ENCODE measurements at regions not wholly inside any gene's neighbourhood (a gene's known extent, or its start where the extent isn't known, plus 50 kb on each side); places are given as distances from the start of the nearest gene placed in this dataset.

DNA sequence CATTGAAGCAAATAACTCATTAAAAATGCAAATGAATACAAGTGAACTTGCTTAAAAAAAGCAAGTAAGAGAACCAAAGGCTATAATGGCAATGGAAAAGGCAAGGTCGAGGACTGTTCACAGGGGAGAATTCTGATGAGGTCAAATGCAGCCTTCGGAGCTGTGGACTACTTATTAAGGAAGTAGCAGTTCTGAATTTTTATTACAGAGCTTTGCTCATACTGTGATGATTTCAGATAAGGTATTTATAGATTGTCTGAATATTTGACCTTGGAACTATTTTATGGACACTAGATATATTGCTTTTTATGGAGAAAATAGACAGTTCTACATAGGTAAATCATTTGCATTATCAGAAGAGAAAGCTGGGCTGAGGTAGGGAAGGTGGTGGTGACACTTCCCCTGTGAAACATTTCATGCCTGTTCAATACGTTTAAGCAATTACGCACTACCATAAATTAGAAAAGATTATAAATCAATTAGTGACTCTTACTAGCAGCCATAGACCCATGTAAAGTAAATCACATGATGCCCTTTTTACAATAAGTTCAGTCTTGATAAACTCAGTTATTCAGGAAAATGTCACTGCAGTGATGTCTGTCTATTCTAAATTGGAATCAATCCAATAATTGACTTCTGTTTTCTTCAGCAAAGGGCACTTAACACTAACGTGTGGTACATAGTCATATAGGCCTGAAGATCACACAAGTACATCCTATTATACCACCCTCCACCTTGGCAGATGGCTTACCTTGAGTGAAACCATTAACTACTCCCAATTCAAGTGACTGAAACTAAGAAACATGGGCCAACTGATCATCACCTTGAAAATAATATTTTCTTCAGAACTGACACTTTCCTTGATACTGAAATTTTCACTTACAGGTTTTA, 260.0 kb downstream of the KLF12 start:
- no peak for DNase-seq (ENCODE audit: unreplicated experiment)
- intact Hi-C loops (cut with micrococcal nuclease) = no loop called here
- no TSS peak for BruUV-seq (replicated peaks)
- Mint-ChIP-seq H3K4me3 (ENCODE audit: unreplicated experiment) (no peak overlapping the region), H3K36me3 (ENCODE audit: insufficient read depth, unreplicated experiment) (no peaks in the 10 kb centered on the region), H3K27ac (ENCODE audit: low read depth, unreplicated experiment) (no peak overlapping the region), H3K4me1 (ENCODE audit: insufficient read depth, unreplicated experiment) (peaks cover 6% of the 10 kb centered on the region), H3K9me3 (ENCODE audit: unreplicated experiment) (no peaks in the 10 kb centered on the region), H3K27me3 (ENCODE audit: insufficient read depth, unreplicated experiment) (no peaks in the 10 kb centered on the region)
- ChIA-PET CTCF (no interaction called here), POLR2A (no interaction called here)
- TF ChIP-seq, protein P1, sequence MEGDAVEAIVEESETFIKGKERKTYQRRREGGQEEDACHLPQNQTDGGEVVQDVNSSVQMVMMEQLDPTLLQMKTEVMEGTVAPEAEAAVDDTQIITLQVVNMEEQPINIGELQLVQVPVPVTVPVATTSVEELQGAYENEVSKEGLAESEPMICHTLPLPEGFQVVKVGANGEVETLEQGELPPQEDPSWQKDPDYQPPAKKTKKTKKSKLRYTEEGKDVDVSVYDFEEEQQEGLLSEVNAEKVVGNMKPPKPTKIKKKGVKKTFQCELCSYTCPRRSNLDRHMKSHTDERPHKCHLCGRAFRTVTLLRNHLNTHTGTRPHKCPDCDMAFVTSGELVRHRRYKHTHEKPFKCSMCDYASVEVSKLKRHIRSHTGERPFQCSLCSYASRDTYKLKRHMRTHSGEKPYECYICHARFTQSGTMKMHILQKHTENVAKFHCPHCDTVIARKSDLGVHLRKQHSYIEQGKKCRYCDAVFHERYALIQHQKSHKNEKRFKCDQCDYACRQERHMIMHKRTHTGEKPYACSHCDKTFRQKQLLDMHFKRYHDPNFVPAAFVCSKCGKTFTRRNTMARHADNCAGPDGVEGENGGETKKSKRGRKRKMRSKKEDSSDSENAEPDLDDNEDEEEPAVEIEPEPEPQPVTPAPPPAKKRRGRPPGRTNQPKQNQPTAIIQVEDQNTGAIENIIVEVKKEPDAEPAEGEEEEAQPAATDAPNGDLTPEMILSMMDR (IDR thresholded peaks at IDR 0.05; ENCODE audit: unreplicated experiment) = no peak

DNA sequence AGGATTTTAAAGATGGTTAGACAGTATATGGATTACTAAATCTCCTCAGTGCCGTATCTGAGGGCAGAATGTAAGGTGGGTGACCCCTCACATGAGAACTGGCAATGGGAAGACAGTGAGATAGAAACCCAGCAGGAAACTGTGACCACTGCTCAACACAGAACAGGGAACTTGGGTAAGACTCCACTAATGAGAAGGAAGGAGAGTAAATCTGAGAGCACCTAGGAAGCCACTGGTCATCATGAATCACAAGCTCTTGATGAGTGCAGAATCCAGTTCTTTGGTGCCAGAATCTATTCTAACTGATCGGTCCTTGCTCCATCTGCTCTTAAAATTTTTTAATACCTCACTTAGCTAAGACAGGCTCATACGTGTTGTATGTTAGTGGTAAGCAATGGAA, 261.8 kb downstream of the KLF12 start:
- Mint-ChIP-seq H3K9me3 (ENCODE audit: unreplicated experiment) (no peaks in the 10 kb centered on the region), H3K36me3 (ENCODE audit: insufficient read depth, unreplicated experiment) (no peaks in the 10 kb centered on the region), H3K4me3 (ENCODE audit: unreplicated experiment) (no peak overlapping the region), H3K27me3 (ENCODE audit: insufficient read depth, unreplicated experiment) (no peaks in the 10 kb centered on the region), H3K27ac (ENCODE audit: low read depth, unreplicated experiment) (no peak overlapping the region), H3K4me1 (ENCODE audit: insufficient read depth, unreplicated experiment) (peaks cover 6% of the 10 kb centered on the region)
- TF ChIP-seq, protein P1 (IDR thresholded peaks at IDR 0.05; ENCODE audit: unreplicated experiment) = no peak
- BruUV-seq (replicated peaks) = no TSS peak
- intact Hi-C loops (cut with micrococcal nuclease) = no loop called here
- POLR2A ChIA-PET = interaction anchor here (0.7 kb wide), 1 partner anchor 131 kb away, joined by 3 read pairs; no protein-coding TSS in a partner anchor
- DNase-seq (ENCODE audit: unreplicated experiment) = no peak
- CTCF ChIA-PET = no interaction called here

DNA sequence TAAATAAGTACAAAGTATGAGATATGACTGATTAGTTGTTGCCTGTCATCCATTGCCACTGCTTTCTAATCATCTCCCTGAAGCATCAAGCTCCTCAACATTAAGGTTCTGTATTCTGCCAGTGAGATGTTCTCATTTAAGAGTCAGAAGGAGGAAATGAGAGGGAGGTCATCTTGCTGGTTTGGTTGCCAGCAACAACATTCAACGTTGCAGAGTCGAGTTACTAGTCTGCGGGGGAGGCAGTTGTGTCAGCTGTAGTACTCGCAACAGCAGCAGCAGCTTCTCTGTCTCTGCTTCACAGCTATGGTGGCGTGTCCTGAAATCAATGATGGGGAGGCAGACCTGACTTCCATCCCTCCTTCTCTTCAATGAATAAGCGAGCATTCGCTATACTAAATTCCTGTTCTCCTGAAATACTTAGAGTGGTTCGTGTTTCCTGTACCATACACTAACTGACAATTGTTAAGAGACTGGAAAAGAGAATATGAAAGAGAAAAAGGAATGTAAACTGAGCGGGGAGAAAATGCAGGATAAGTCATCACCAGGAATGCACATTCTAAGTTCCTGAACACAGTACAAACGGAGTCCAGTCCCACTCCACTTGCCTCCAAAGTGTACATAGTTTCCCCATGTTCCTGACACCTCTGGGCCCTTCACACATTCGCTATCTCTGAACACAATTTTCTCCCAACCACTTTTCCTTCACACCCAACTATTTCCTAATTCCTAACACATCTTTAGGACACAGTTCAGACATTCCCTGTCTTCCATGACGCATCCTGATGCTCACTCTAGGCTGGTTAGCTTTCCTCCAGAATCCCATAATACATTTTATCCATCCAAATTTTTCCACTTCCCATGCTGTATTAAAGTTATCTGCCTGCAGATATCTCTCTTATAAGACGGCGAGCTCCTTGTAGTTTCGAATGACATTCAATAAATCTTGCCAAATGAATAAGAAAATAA, 263.0 kb downstream of the KLF12 start:
- TF ChIP-seq, protein P1 (IDR thresholded peaks at IDR 0.05; ENCODE audit: unreplicated experiment) = no peak
- ChIA-PET CTCF (interaction anchor here (0.6 kb wide), 2 partner anchors 23 to 561 kb away, joined by 3 read pairs; no protein-coding TSS in a partner anchor), POLR2A (interaction anchor here (0.7 to 1.0 kb wide), 2 partner anchors 125 to 132 kb away, joined by 3 to 4 read pairs; no protein-coding TSS in a partner anchor)
- Mint-ChIP-seq H3K27me3 (ENCODE audit: insufficient read depth, unreplicated experiment) (no peaks in the 10 kb centered on the region), H3K9me3 (ENCODE audit: unreplicated experiment) (no peaks in the 10 kb centered on the region), H3K4me3 (ENCODE audit: unreplicated experiment) (no peak overlapping the region), H3K36me3 (ENCODE audit: insufficient read depth, unreplicated experiment) (no peaks in the 10 kb centered on the region), H3K4me1 (ENCODE audit: insufficient read depth, unreplicated experiment) (peaks cover 6% of the 10 kb centered on the region), H3K27ac (ENCODE audit: low read depth, unreplicated experiment) (no peak overlapping the region)
- DNase-seq (ENCODE audit: unreplicated experiment) = peak; percentile 31
- BruUV-seq (replicated peaks) = no TSS peak
- intact Hi-C loops (cut with micrococcal nuclease) = no loop called here
